Neuronal stem cell (in vitro differentiated cells): ENCODE measurements at regions not wholly inside any gene's neighbourhood (a gene's known extent, or its start where the extent isn't known, plus 50 kb on each side); places are given as distances from the start of the nearest gene placed in this dataset.

Experiments used
- DNase-seq: peaks from one replicate; pipeline ENCODE4 v3.0.0-alpha.2; 2013; ENCODE audit warnings: low spot score
- H2AFZ ChIP-seq: one replicate; pipeline ENCODE4 v1.6.1; 2013; ENCODE audit warnings: mild to moderate bottlenecking, low read length, inconsistent platforms
- H2AK5ac ChIP-seq: 2 replicates; pipeline ENCODE4 v1.6.1; 2013; ENCODE audit warnings: low read depth, mild to moderate bottlenecking, inconsistent platforms, low read length, moderate library complexity, mixed read lengths
- H2BK120ac ChIP-seq: 2 replicates; pipeline ENCODE4 v1.6.1; 2013; ENCODE audit warnings: low read depth, mild to moderate bottlenecking, inconsistent platforms, low read length, moderate library complexity, mixed read lengths
- H2BK12ac ChIP-seq: one replicate; pipeline ENCODE4 v1.6.1; 2013; ENCODE audit warnings: low read length, inconsistent platforms
- H2BK15ac ChIP-seq: 2 replicates; pipeline ENCODE4 v1.6.1; 2013; ENCODE audit warnings: mild to moderate bottlenecking, low read length, inconsistent platforms, mixed read lengths
- H2BK5ac ChIP-seq: one replicate; pipeline ENCODE4 v1.6.1; 2013; ENCODE audit warnings: inconsistent platforms, mild to moderate bottlenecking, low read length, moderate library complexity
- H3K14ac ChIP-seq: one replicate; pipeline ENCODE4 v1.6.1; 2013; ENCODE audit warnings: low read length, inconsistent platforms
- H3K18ac ChIP-seq: 2 replicates; pipeline ENCODE4 v1.6.1; 2013; ENCODE audit warnings: low read length, inconsistent platforms
- H3K23ac ChIP-seq: 2 replicates; pipeline ENCODE4 v1.6.1; 2013; ENCODE audit warnings: low read depth, mild to moderate bottlenecking, mixed read lengths, low read length, inconsistent platforms; ENCODE audit not compliant: poor library complexity
- H3K27ac ChIP-seq: replicated peaks from 3 replicates; pipeline ENCODE4 v1.5.1; 2013; ENCODE audit warnings: low read length, inconsistent platforms
- H3K27me3 ChIP-seq, 3 experiments: 2 replicates each; pipeline ENCODE4 v1.6.1; 2013; ENCODE audit warnings: low read length in 3 of 3, mild to moderate bottlenecking in 2 of 3, inconsistent platforms in 1 of 3, low read depth in 1 of 3, mixed read lengths in 1 of 3, moderate library complexity in 1 of 3; ENCODE audit not compliant: control insufficient read depth in 3 of 3, insufficient read depth in 3 of 3
- H3K36me3 ChIP-seq, 2 donors: replicated peaks in 1 of 2; 2 replicates each; pipeline ENCODE4 v1.6.1; 2013; ENCODE audit warnings: low read length in 2 of 2; ENCODE audit not compliant: control insufficient read depth in 2 of 2, insufficient read depth in 2 of 2
- H3K4ac ChIP-seq: 2 replicates; pipeline ENCODE4 v1.6.1; 2013; ENCODE audit warnings: inconsistent platforms, mild to moderate bottlenecking, low read length, moderate library complexity
- H3K4me1 ChIP-seq, 2 donors: 1 replicate in 1 of 2; 2 replicates in 1 of 2; pipeline ENCODE4 v1.6.1; 2013; ENCODE audit warnings: low read length in 2 of 2, low read depth in 1 of 2; ENCODE audit not compliant: control insufficient read depth in 2 of 2, insufficient read depth in 1 of 2
- H3K4me2 ChIP-seq: one replicate; pipeline ENCODE4 v1.6.1; 2013; ENCODE audit warnings: mild to moderate bottlenecking, low read length, inconsistent platforms; ENCODE audit not compliant: insufficient read depth, poor library complexity, severe bottlenecking
- H3K4me3 ChIP-seq, 2 donors: 2 replicates each; pipeline ENCODE4 v1.5.1; 2013; ENCODE audit warnings: low read length in 2 of 2, mild to moderate bottlenecking in 2 of 2, inconsistent platforms in 1 of 2, moderate library complexity in 1 of 2
- H3K79me1 ChIP-seq: one replicate; pipeline ENCODE4 v1.6.1; 2013; ENCODE audit warnings: low read depth, mild to moderate bottlenecking, inconsistent platforms, low read length, moderate library complexity
- H3K9ac ChIP-seq: one replicate; pipeline ENCODE4 v1.6.1; 2013; ENCODE audit warnings: mild to moderate bottlenecking, low read depth, low read length, inconsistent platforms; ENCODE audit not compliant: poor library complexity
- H3K9me3 ChIP-seq, 2 donors: replicated peaks in 1 of 2; 2 replicates each; pipeline versions ENCODE3 to v1.6.1; 2013; ENCODE audit warnings: low read length in 2 of 2, mild to moderate bottlenecking in 2 of 2, inconsistent platforms in 1 of 2, low read depth in 1 of 2, mixed read lengths in 1 of 2, moderate library complexity in 1 of 2; ENCODE audit not compliant: control insufficient read depth in 2 of 2, insufficient read depth in 1 of 2
- H4K8ac ChIP-seq: one replicate; pipeline ENCODE4 v1.6.1; 2013; ENCODE audit warnings: low read depth, mild to moderate bottlenecking, inconsistent platforms, low read length, moderate library complexity
- H4K91ac ChIP-seq: one replicate; pipeline ENCODE4 v1.6.1; 2013; ENCODE audit warnings: low read length, low read depth, mild to moderate bottlenecking, inconsistent platforms; ENCODE audit not compliant: poor library complexity
- WGBS, 2 donors: extraction: QIAGEN DNeasy Blood & Tissue Kit; methylation state at CpG; one replicate each; pipeline ENCODE4 v1.1.7; 2013; ENCODE audit warnings: missing lambda C conversion rate in 2 of 2, mixed read lengths in 1 of 2; ENCODE audit not compliant: insufficient read length in 2 of 2, insufficient replicate concordance in 1 of 2; ENCODE audit errors: extremely low coverage in 2 of 2; 5-methylcytosine and 5-hydroxymethylcytosine counted together

DNA sequence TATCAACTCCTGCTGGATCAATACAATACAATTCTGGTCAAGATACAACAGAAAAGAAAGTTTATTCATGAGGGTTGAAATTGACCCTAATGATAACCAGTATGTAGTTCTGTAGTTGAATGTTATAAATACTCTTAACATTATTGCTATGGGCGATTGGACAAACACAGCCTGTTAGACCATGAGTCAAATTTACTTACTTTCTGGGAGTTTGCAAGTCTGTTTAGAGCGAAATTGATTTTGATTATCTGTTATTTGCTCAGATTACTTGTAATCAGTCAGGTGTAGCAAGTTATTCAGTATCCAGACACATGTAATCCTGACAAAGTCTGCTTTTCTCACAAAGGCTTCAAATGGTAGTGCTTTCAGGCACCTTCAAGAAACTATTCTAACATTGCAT lies 216.6 kb upstream of the B3GALT2 start:
- Histone ChIP-seq H3K27ac (no peak overlapping the region), H2BK12ac (no peak overlapping the region), H3K27me3 (no peaks in the 10 kb centered on the region), H3K9me3 (no peaks in the 10 kb centered on the region), H3K4me2 (no peak overlapping the region), H4K8ac (no peak overlapping the region), H4K91ac (no peak overlapping the region), H3K4me3 (no peak overlapping the region), H2BK15ac (no peak overlapping the region), H3K18ac (no peak overlapping the region), H3K23ac (no peak overlapping the region), H3K4me1 (peaks cover 0 to 3% of the 10 kb centered on the region in 2 donors), H3K79me1 (no peaks in the 10 kb centered on the region), H2AFZ (no peak overlapping the region), H2BK5ac (no peak overlapping the region), H3K4ac (no peak overlapping the region), H3K14ac (no peak overlapping the region), H2BK120ac (no peak overlapping the region), H2AK5ac (no peak overlapping the region), H3K9ac (no peak overlapping the region), H3K36me3 (no peaks in the 10 kb centered on the region)
- no peak for DNase-seq
- WGBS, 2 donors, result no CpG with 5 or more reads among the region's 2 CpGs

DNA sequence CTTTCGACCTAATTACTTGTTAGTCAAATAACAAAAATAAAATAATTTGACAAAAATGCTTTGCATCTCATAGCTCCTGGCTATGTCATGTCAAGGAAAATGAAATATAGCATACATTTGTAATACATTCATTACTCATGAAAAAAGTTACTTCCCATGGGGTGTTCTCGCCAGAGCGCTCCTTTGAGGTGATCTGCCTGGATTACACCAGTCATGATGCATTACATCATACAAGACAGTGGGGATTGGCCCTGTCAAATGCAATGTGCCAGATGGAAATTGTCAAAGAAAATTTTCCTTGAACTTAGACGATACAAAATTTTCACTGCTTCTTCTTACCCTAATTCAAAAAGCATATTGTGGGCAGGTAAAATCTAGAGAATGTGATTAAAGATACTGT lies 215.6 kb upstream of the B3GALT2 start:
- H2BK5ac ChIP-seq, result no peak overlapping the region
- no peak overlapping the region for H3K4me3 ChIP-seq
- H2AK5ac ChIP-seq, result no peak overlapping the region
- H3K4me1 ChIP-seq, result peaks cover 0 to 3% of the 10 kb centered on the region in 2 donors
- no peak overlapping the region for H2BK120ac ChIP-seq
- H3K27ac ChIP-seq, result no peak overlapping the region
- no peak overlapping the region for H3K9ac ChIP-seq
- no peak overlapping the region for H3K4ac ChIP-seq
- H3K36me3 ChIP-seq, result no peaks in the 10 kb centered on the region
- no peak for DNase-seq
- no peak overlapping the region for H3K18ac ChIP-seq
- H2BK12ac ChIP-seq, result no peak overlapping the region
- no peak overlapping the region for H3K4me2 ChIP-seq
- no CpG with 5 or more reads among the region's 4 CpGs for WGBS, 2 donors
- no peaks in the 10 kb centered on the region for H3K9me3 ChIP-seq
- no peak overlapping the region for H2AFZ ChIP-seq
- H4K91ac ChIP-seq, result no peak overlapping the region
- H2BK15ac ChIP-seq, result no peak overlapping the region
- H3K79me1 ChIP-seq, result no peaks in the 10 kb centered on the region
- no peak overlapping the region for H4K8ac ChIP-seq
- H3K27me3 ChIP-seq, result no peaks in the 10 kb centered on the region
- no peak overlapping the region for H3K23ac ChIP-seq
- H3K14ac ChIP-seq, result no peak overlapping the region

DNA sequence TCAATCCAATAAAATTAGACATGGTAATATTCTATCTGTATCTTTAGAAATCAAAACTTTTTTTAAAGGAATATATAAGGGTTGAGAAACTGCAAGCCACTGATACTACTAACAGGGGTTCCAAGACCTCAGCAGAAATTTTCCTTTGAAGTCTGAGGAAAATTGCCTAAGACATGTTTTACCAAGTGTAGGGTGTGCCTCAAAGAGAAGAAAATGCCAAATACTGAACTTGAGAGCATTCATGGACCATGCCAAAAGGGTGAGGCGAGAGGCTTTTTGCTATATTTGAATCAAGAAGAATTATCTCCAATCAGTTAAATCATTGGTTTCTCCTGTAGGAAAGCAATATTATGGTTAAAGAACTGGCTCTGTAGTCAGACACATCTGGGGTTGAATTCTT lies 207.9 kb upstream of the B3GALT2 start:
- no peak overlapping the region for H3K14ac ChIP-seq
- no peak overlapping the region for H3K27ac ChIP-seq
- H2AK5ac ChIP-seq, result no peak overlapping the region

DNA sequence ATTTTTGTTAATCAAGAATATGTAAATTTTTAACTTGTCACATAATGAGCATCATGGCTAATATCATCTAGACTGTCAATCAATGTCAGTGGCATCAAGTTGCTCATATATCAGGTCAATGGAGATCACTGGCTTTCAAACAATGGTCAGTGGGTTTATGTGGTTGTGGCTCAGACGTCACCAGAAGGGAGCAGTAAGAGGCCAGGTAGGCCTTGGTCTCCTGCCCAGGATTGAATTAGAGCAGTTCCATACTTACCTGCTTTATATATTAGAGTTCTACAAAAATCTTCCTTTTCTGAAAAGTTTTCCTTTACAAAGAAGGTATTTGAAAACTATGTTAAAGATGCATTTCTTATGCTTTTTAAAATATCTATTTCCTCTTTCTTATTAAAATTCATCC lies 206.3 kb upstream of the B3GALT2 start:
- H3K4me3 ChIP-seq, result no peak overlapping the region
- H3K23ac ChIP-seq, result no peak overlapping the region

More for the DNA sequence above, 207.9 kb upstream of the B3GALT2 start:
- Histone ChIP-seq H3K27me3 (no peaks in the 10 kb centered on the region), H2BK120ac (no peak overlapping the region), H3K23ac (no peak overlapping the region), H3K9me3 (no peaks in the 10 kb centered on the region), H2BK15ac (no peak overlapping the region), H3K4me3 (no peak overlapping the region), H3K18ac (no peak overlapping the region), H3K4me2 (no peak overlapping the region), H3K4me1 (no peaks in the 10 kb centered on the region), H3K9ac (no peak overlapping the region), H4K8ac (no peak overlapping the region), H4K91ac (no peak overlapping the region), H2BK5ac (no peak overlapping the region), H3K4ac (no peak overlapping the region), H3K36me3 (no peaks in the 10 kb centered on the region), H2AFZ (no peak overlapping the region), H2BK12ac (no peak overlapping the region), H3K79me1 (no peaks in the 10 kb centered on the region)
- no peak for DNase-seq
- WGBS, 2 donors, result no CpG with 5 or more reads among the region's 1 CpG

More for the DNA sequence above, 206.3 kb upstream of the B3GALT2 start:
- Histone ChIP-seq H2BK5ac (no peak overlapping the region), H2BK120ac (no peak overlapping the region), H3K4ac (no peak overlapping the region), H3K14ac (no peak overlapping the region), H3K9me3 (peaks cover 0 to 4% of the 10 kb centered on the region in 2 donors), H3K9ac (no peak overlapping the region), H2AK5ac (no peak overlapping the region), H2AFZ (no peak overlapping the region), H3K36me3 (no peaks in the 10 kb centered on the region), H2BK12ac (no peak overlapping the region), H3K4me2 (no peak overlapping the region), H3K18ac (no peak overlapping the region), H4K91ac (no peak overlapping the region), H4K8ac (no peak overlapping the region), H3K27ac (no peak overlapping the region), H3K4me1 (no peaks in the 10 kb centered on the region), H3K27me3 (no peaks in the 10 kb centered on the region), H3K79me1 (no peaks in the 10 kb centered on the region), H2BK15ac (no peak overlapping the region)
- no CpG with 5 or more reads among the region's 1 CpG for WGBS, 2 donors
- no peak for DNase-seq
